ENCODE measurements at regions not wholly inside any gene's neighbourhood (a gene's known extent, or its start where the extent isn't known, plus 50 kb on each side); places are given as distances from the start of the nearest gene placed in this dataset.
"Not testable (repeated sequence)": the region's sequence is repeated elsewhere in the genome, so short reads cannot be mapped to it uniquely, and the experiment has no call there.

GRCh38 chr6:140533526-140533925, 1159.1 kb upstream of the CITED2 start:
- no peak overlapping the region for H3K27ac ChIP-seq (ENCODE audit: low read depth, low read length)

DNA sequence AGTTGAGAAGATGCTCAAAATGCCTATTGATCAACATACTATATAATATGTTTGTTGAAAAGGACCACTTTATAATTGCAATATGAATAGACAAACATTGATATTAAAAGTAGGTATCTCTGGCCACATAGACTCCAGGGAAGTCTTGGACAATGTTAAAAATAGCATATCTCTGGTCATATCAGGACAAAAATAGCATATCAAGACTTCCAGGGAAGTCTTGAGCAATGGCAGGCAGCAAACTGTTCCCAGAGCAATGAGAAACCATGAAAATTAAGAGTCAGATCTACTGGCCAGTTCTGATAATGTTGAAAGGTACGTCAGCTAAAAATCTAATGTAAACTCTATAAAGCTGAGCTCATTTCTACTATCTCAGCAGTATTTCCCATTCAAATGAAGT, 1130.3 kb upstream of the CITED2 start:
- Histone ChIP-seq H3K18ac (ENCODE audit: low read length) (no peak overlapping the region), H3K27ac (ENCODE audit: low read depth, low read length) (no peak overlapping the region), H2BK5ac (ENCODE audit: low read length) (no peak overlapping the region), H2BK120ac (ENCODE audit: low read depth, low read length) (no peak overlapping the region), H3K9ac (ENCODE audit: low read length) (no peak overlapping the region), H3K27me3 (ENCODE audit: insufficient read depth, low read length, poor library complexity) (no peaks in the 10 kb centered on the region), H3K23ac (ENCODE audit: low read length) (no peak overlapping the region), H3K79me2 (ENCODE audit: control insufficient read depth, insufficient read depth, low read length) (no peaks in the 10 kb centered on the region), H3K36me3 (ENCODE audit: control insufficient read depth, insufficient read depth, low read length) (no peaks in the 10 kb centered on the region), H3K4ac (ENCODE audit: low read depth, low read length) (no peak overlapping the region), H4K5ac (ENCODE audit: low read length) (no peak overlapping the region), H3K4me2 (ENCODE audit: low read length) (no peak overlapping the region), H3K4me1 (ENCODE audit: control insufficient read depth, low read depth, low read length) (no peaks in the 10 kb centered on the region), H3K56ac (ENCODE audit: low read length) (no peak overlapping the region), H2BK15ac (replicated peaks; ENCODE audit: low read depth) (no peak overlapping the region), H3K79me1 (ENCODE audit: low read length) (no peaks in the 10 kb centered on the region), H3K4me3 (ENCODE audit: low read length) (no peak overlapping the region), H4K8ac (ENCODE audit: low read depth, low read length) (no peak overlapping the region), H2AK5ac (ENCODE audit: low read length) (no peak overlapping the region)
- no peak for DNase-seq
- WGBS (ENCODE audit: extremely low coverage, insufficient coverage, low lambda C conversion rate) = no CpG with 5 or more reads among the region's 1 CpG

More at GRCh38 chr6:140533526-140533925, 1159.1 kb upstream of the CITED2 start:
- Histone ChIP-seq H3K79me1 (ENCODE audit: low read length) (no peaks in the 10 kb centered on the region), H2BK120ac (ENCODE audit: low read depth, low read length) (no peak overlapping the region), H2AK5ac (ENCODE audit: low read length) (no peak overlapping the region), H3K79me2 (ENCODE audit: control insufficient read depth, insufficient read depth, low read length) (no peaks in the 10 kb centered on the region), H3K27me3 (ENCODE audit: insufficient read depth, low read length, poor library complexity) (no peaks in the 10 kb centered on the region), H3K9ac (ENCODE audit: low read length) (no peak overlapping the region), H3K23ac (ENCODE audit: low read length) (no peak overlapping the region), H3K4me3 (ENCODE audit: low read length) (no peak overlapping the region), H3K4me1 (ENCODE audit: control insufficient read depth, low read depth, low read length) (no peaks in the 10 kb centered on the region), H3K4ac (ENCODE audit: low read depth, low read length) (no peak overlapping the region), H2BK15ac (replicated peaks; ENCODE audit: low read depth) (no peak overlapping the region), H3K36me3 (ENCODE audit: control insufficient read depth, insufficient read depth, low read length) (no peaks in the 10 kb centered on the region), H3K18ac (ENCODE audit: low read length) (no peak overlapping the region), H2BK5ac (ENCODE audit: low read length) (no peak overlapping the region), H4K5ac (ENCODE audit: low read length) (no peak overlapping the region), H3K4me2 (ENCODE audit: low read length) (no peak overlapping the region), H3K56ac (ENCODE audit: low read length) (no peak overlapping the region), H4K8ac (ENCODE audit: low read depth, low read length) (no peak overlapping the region)
- DNase-seq = no peak

- H3K4me1 ChIP-seq (ENCODE audit: control insufficient read depth, low read depth, low read length) = no peaks in the 10 kb centered on the region
- H3K79me1 ChIP-seq (ENCODE audit: low read length) = no peaks in the 10 kb centered on the region
- no peak overlapping the region for H3K4ac ChIP-seq (ENCODE audit: low read depth, low read length)
- no peaks in the 10 kb centered on the region for H3K36me3 ChIP-seq (ENCODE audit: control insufficient read depth, insufficient read depth, low read length)
- no peak overlapping the region for H3K4me3 ChIP-seq (ENCODE audit: low read length)
- no peak overlapping the region for H3K23ac ChIP-seq (ENCODE audit: low read length)
- no peaks in the 10 kb centered on the region for H3K79me2 ChIP-seq (ENCODE audit: control insufficient read depth, insufficient read depth, low read length)
- no peak overlapping the region for H3K18ac ChIP-seq (ENCODE audit: low read length)
- H3K27me3 ChIP-seq (ENCODE audit: insufficient read depth, low read length, poor library complexity) = no peaks in the 10 kb centered on the region
- no peak overlapping the region for H2AK5ac ChIP-seq (ENCODE audit: low read length)
- H2BK120ac ChIP-seq (ENCODE audit: low read depth, low read length) = no peak overlapping the region
- no peak overlapping the region for H3K4me2 ChIP-seq (ENCODE audit: low read length)
- WGBS (ENCODE audit: extremely low coverage, insufficient coverage, low lambda C conversion rate) = 100% methylated on average over 2 of the region's 3 CpGs
- H2BK15ac ChIP-seq (replicated peaks; ENCODE audit: low read depth) = no peak overlapping the region
- no peak overlapping the region for H4K5ac ChIP-seq (ENCODE audit: low read length)
- H2BK5ac ChIP-seq (ENCODE audit: low read length) = no peak overlapping the region
- H3K56ac ChIP-seq (ENCODE audit: low read length) = no peak overlapping the region
- H4K8ac ChIP-seq (ENCODE audit: low read depth, low read length) = no peak overlapping the region
- no peak for DNase-seq
- H3K27ac ChIP-seq (ENCODE audit: low read depth, low read length) = no peak overlapping the region
- H3K9ac ChIP-seq (ENCODE audit: low read length) = no peak overlapping the region
Measured at GRCh38 chr6:140500849-140501248, 1126.4 kb upstream of the CITED2 start.

GRCh38 chr6:140499607-140500006, 1125.2 kb upstream of the CITED2 start:
- Histone ChIP-seq H3K79me2 (ENCODE audit: control insufficient read depth, insufficient read depth, low read length) (no peaks in the 10 kb centered on the region), H2AK5ac (ENCODE audit: low read length) (no peak overlapping the region), H3K4me2 (ENCODE audit: low read length) (no peak overlapping the region), H3K23ac (ENCODE audit: low read length) (no peak overlapping the region), H4K8ac (ENCODE audit: low read depth, low read length) (no peak overlapping the region), H3K4ac (ENCODE audit: low read depth, low read length) (no peak overlapping the region), H3K27me3 (ENCODE audit: insufficient read depth, low read length, poor library complexity) (no peaks in the 10 kb centered on the region), H3K4me1 (ENCODE audit: control insufficient read depth, low read depth, low read length) (no peaks in the 10 kb centered on the region), H4K5ac (ENCODE audit: low read length) (no peak overlapping the region), H2BK15ac (replicated peaks; ENCODE audit: low read depth) (no peak overlapping the region), H3K36me3 (ENCODE audit: control insufficient read depth, insufficient read depth, low read length) (no peaks in the 10 kb centered on the region), H3K27ac (ENCODE audit: low read depth, low read length) (no peak overlapping the region), H3K4me3 (ENCODE audit: low read length) (no peak overlapping the region), H2BK120ac (ENCODE audit: low read depth, low read length) (no peak overlapping the region), H3K9ac (ENCODE audit: low read length) (no peak overlapping the region), H3K56ac (ENCODE audit: low read length) (no peak overlapping the region), H3K18ac (ENCODE audit: low read length) (no peak overlapping the region), H2BK5ac (ENCODE audit: low read length) (no peak overlapping the region), H3K79me1 (ENCODE audit: low read length) (no peaks in the 10 kb centered on the region)
- DNase-seq = no peak
- no CpG with 5 or more reads among the region's 1 CpG for WGBS (ENCODE audit: extremely low coverage, insufficient coverage, low lambda C conversion rate)

- no peak overlapping the region for H4K5ac ChIP-seq (ENCODE audit: low read length)
- no peak overlapping the region for H3K4me3 ChIP-seq (ENCODE audit: low read length)
- no CpG with 5 or more reads among the region's 8 CpGs for WGBS (ENCODE audit: extremely low coverage, insufficient coverage, low lambda C conversion rate)
- H3K4me2 ChIP-seq (ENCODE audit: low read length) = no peak overlapping the region
- H3K23ac ChIP-seq (ENCODE audit: low read length) = no peak overlapping the region
- H3K27me3 ChIP-seq (ENCODE audit: insufficient read depth, low read length, poor library complexity) = no peaks in the 10 kb centered on the region
- H3K36me3 ChIP-seq (ENCODE audit: control insufficient read depth, insufficient read depth, low read length) = no peaks in the 10 kb centered on the region
- H2BK5ac ChIP-seq (ENCODE audit: low read length) = no peak overlapping the region
- H3K4me1 ChIP-seq (ENCODE audit: control insufficient read depth, low read depth, low read length) = no peaks in the 10 kb centered on the region
- no peak overlapping the region for H4K8ac ChIP-seq (ENCODE audit: low read depth, low read length)
- H3K4ac ChIP-seq (ENCODE audit: low read depth, low read length) = no peak overlapping the region
- H3K56ac ChIP-seq (ENCODE audit: low read length) = no peak overlapping the region
- no peak overlapping the region for H2BK120ac ChIP-seq (ENCODE audit: low read depth, low read length)
- H3K79me1 ChIP-seq (ENCODE audit: low read length) = no peaks in the 10 kb centered on the region
- H3K9ac ChIP-seq (ENCODE audit: low read length) = no peak overlapping the region
- H3K79me2 ChIP-seq (ENCODE audit: control insufficient read depth, insufficient read depth, low read length) = no peaks in the 10 kb centered on the region
- H3K27ac ChIP-seq (ENCODE audit: low read depth, low read length) = no peak overlapping the region
- no peak overlapping the region for H3K18ac ChIP-seq (ENCODE audit: low read length)
- H2BK15ac ChIP-seq (replicated peaks; ENCODE audit: low read depth) = no peak overlapping the region
- H2AK5ac ChIP-seq (ENCODE audit: low read length) = no peak overlapping the region
- no peak for DNase-seq
Measured at GRCh38 chr6:140494321-140495108, 1120.1 kb upstream of the CITED2 start.

- not testable (repeated sequence) for H3K18ac ChIP-seq (ENCODE audit: low read length); H3K4ac ChIP-seq (ENCODE audit: low read depth, low read length); H2AK5ac ChIP-seq (ENCODE audit: low read length); H3K56ac ChIP-seq (ENCODE audit: low read length); H2BK5ac ChIP-seq (ENCODE audit: low read length); H3K4me3 ChIP-seq (ENCODE audit: low read length); H4K8ac ChIP-seq (ENCODE audit: low read depth, low read length); H3K23ac ChIP-seq (ENCODE audit: low read length); H3K9ac ChIP-seq (ENCODE audit: low read length); H2BK15ac ChIP-seq (replicated peaks; ENCODE audit: low read depth); H3K27me3 ChIP-seq (ENCODE audit: insufficient read depth, low read length, poor library complexity); H3K27ac ChIP-seq (ENCODE audit: low read depth, low read length); H3K4me1 ChIP-seq (ENCODE audit: control insufficient read depth, low read depth, low read length); H3K79me1 ChIP-seq (ENCODE audit: low read length); H2BK120ac ChIP-seq (ENCODE audit: low read depth, low read length); H3K4me2 ChIP-seq (ENCODE audit: low read length); DNase-seq; H3K79me2 ChIP-seq (ENCODE audit: control insufficient read depth, insufficient read depth, low read length); H4K5ac ChIP-seq (ENCODE audit: low read length); H3K36me3 ChIP-seq (ENCODE audit: control insufficient read depth, insufficient read depth, low read length)
- no CpG with 5 or more reads among the region's 4 CpGs for WGBS (ENCODE audit: extremely low coverage, insufficient coverage, low lambda C conversion rate)
Measured at GRCh38 chr6:140493470-140493869, 1119.0 kb upstream of the CITED2 start.

All from mesendoderm (in vitro differentiated cells).